ENCODE measurements at regions not wholly inside any gene's neighbourhood (a gene's known extent, or its start where the extent isn't known, plus 50 kb on each side); places are given as distances from the start of the nearest gene placed in this dataset.

GRCh38 chr3:166390303-166390702 is 553.1 kb upstream of the BCHE start:
- Histone ChIP-seq H3K36me3 (ENCODE audit: control insufficient read depth in 1 of 2, insufficient read depth in 2 of 2, low read length in 2 of 2) (no peaks in the 10 kb centered on the region), H3K9me3 (ENCODE audit: control insufficient read depth in 1 of 2, low read length in 2 of 2) (no peaks in the 10 kb centered on the region), H3K4me3 (ENCODE audit: low read depth in 1 of 2, low read length in 2 of 2) (no peak overlapping the region), H3K27me3 (ENCODE audit: low read depth, low read length) (no peaks in the 10 kb centered on the region), H3K27ac (ENCODE audit: low read length) (no peak overlapping the region), H3K4me1 (ENCODE audit: control insufficient read depth in 1 of 2, insufficient read depth in 2 of 2, low read length in 2 of 2) (no peaks in the 10 kb centered on the region)

DNA sequence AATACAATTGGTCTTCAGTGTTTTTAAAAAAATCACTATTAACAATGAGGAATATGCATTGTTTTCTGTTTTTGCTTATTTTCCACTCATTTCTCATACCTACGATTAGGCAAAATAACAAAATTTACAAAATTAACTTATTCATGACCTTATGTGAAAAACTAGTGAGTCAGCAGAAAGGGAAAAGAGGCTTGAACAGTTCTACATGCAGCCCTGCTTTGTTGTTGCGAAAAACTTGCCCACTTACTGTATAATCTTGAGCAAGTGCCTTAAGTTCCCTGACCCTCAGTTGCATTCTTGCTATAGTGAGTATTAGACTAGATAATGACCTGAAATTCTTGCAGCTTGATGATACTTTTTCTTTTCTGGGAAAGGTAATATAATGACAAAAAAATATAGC is 551.1 kb upstream of the BCHE start:
- H3K4me1 ChIP-seq (ENCODE audit: control insufficient read depth in 1 of 2, insufficient read depth in 2 of 2, low read length in 2 of 2), result no peaks in the 10 kb centered on the region
- no peaks in the 10 kb centered on the region for H3K27me3 ChIP-seq (ENCODE audit: low read depth, low read length)

GRCh38 chr3:166372571-166373106 is 535.4 kb upstream of the BCHE start:
- Histone ChIP-seq H3K4me3 (ENCODE audit: low read depth in 1 of 2, low read length in 2 of 2) (no peak overlapping the region), H3K27me3 (ENCODE audit: low read depth, low read length) (no peaks in the 10 kb centered on the region), H3K36me3 (ENCODE audit: control insufficient read depth in 1 of 2, insufficient read depth in 2 of 2, low read length in 2 of 2) (no peaks in the 10 kb centered on the region), H3K4me1 (ENCODE audit: control insufficient read depth in 1 of 2, insufficient read depth in 2 of 2, low read length in 2 of 2) (no peaks in the 10 kb centered on the region), H3K9me3 (ENCODE audit: control insufficient read depth in 1 of 2, low read length in 2 of 2) (peaks cover 0 to 12% of the 10 kb centered on the region in 2 donors), H3K27ac (ENCODE audit: low read length) (no peak overlapping the region)

More for the DNA sequence above, 551.1 kb upstream of the BCHE start:
- H3K9me3 ChIP-seq (ENCODE audit: control insufficient read depth in 1 of 2, low read length in 2 of 2), result no peaks in the 10 kb centered on the region
- no peaks in the 10 kb centered on the region for H3K36me3 ChIP-seq (ENCODE audit: control insufficient read depth in 1 of 2, insufficient read depth in 2 of 2, low read length in 2 of 2)
- H3K27ac ChIP-seq (ENCODE audit: low read length), result no peak overlapping the region
- H3K4me3 ChIP-seq (ENCODE audit: low read depth in 1 of 2, low read length in 2 of 2), result no peak overlapping the region

GRCh38 chr3:166367947-166368533 is 530.8 kb upstream of the BCHE start:
- Histone ChIP-seq H3K27ac (ENCODE audit: low read length) (no peak overlapping the region), H3K36me3 (ENCODE audit: control insufficient read depth in 1 of 2, insufficient read depth in 2 of 2, low read length in 2 of 2) (no peaks in the 10 kb centered on the region), H3K27me3 (ENCODE audit: low read depth, low read length) (no peaks in the 10 kb centered on the region), H3K9me3 (ENCODE audit: control insufficient read depth in 1 of 2, low read length in 2 of 2) (peaks cover 0 to 7% of the 10 kb centered on the region in 2 donors), H3K4me1 (ENCODE audit: control insufficient read depth in 1 of 2, insufficient read depth in 2 of 2, low read length in 2 of 2) (no peaks in the 10 kb centered on the region), H3K4me3 (ENCODE audit: low read depth in 1 of 2, low read length in 2 of 2) (no peak overlapping the region)

DNA sequence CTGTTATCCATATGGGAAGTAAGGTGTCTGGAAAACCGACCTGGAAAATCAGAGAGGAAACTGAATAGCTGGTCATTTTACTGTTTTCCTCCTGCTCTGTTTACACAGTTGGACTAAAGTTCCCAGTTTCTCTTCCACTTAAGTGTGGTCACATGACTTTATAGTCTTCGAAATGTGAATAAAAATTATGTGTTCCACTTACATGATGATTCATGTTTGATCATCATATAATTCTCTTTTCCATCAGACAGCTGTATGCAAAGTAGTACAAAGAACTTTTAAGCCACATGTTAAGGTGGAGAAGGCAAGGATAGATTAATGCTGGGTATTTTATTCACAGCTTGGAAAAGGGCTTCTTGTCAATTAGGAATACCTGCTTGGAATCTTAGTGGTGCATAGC is 525.5 kb upstream of the BCHE start:
- H3K9me3 ChIP-seq (ENCODE audit: control insufficient read depth in 1 of 2, low read length in 2 of 2), result no peaks in the 10 kb centered on the region
- H3K27ac ChIP-seq (ENCODE audit: low read length), result no peak overlapping the region
- no peak overlapping the region for H3K4me3 ChIP-seq (ENCODE audit: low read depth in 1 of 2, low read length in 2 of 2)
- H3K36me3 ChIP-seq (ENCODE audit: control insufficient read depth in 1 of 2, insufficient read depth in 2 of 2, low read length in 2 of 2), result no peaks in the 10 kb centered on the region
- H3K4me1 ChIP-seq (ENCODE audit: control insufficient read depth in 1 of 2, insufficient read depth in 2 of 2, low read length in 2 of 2), result no peaks in the 10 kb centered on the region
- no peaks in the 10 kb centered on the region for H3K27me3 ChIP-seq (ENCODE audit: low read depth, low read length)

- Histone ChIP-seq H3K4me1 (ENCODE audit: control insufficient read depth in 1 of 2, insufficient read depth in 2 of 2, low read length in 2 of 2) (no peaks in the 10 kb centered on the region), H3K9me3 (ENCODE audit: control insufficient read depth in 1 of 2, low read length in 2 of 2) (no peaks in the 10 kb centered on the region), H3K4me3 (ENCODE audit: low read depth in 1 of 2, low read length in 2 of 2) (no peak overlapping the region), H3K27ac (ENCODE audit: low read length) (no peak overlapping the region), H3K36me3 (ENCODE audit: control insufficient read depth in 1 of 2, insufficient read depth in 2 of 2, low read length in 2 of 2) (no peaks in the 10 kb centered on the region), H3K27me3 (ENCODE audit: low read depth, low read length) (no peaks in the 10 kb centered on the region)
These were observed 523.5 kb upstream of the BCHE start for GRCh38 chr3:166360720-166361119.

- Histone ChIP-seq H3K9me3 (ENCODE audit: control insufficient read depth in 1 of 2, low read length in 2 of 2) (peaks cover 0 to 7% of the 10 kb centered on the region in 2 donors), H3K27me3 (ENCODE audit: low read depth, low read length) (no peaks in the 10 kb centered on the region), H3K27ac (ENCODE audit: low read length) (no peak overlapping the region), H3K4me3 (ENCODE audit: low read depth in 1 of 2, low read length in 2 of 2) (no peak overlapping the region), H3K36me3 (ENCODE audit: control insufficient read depth in 1 of 2, insufficient read depth in 2 of 2, low read length in 2 of 2) (no peaks in the 10 kb centered on the region), H3K4me1 (ENCODE audit: control insufficient read depth in 1 of 2, insufficient read depth in 2 of 2, low read length in 2 of 2) (no peaks in the 10 kb centered on the region)
These were observed 514.2 kb upstream of the BCHE start for GRCh38 chr3:166351461-166351860.

GRCh38 chr3:166340604-166341266 is 503.5 kb upstream of the BCHE start:
- Histone ChIP-seq H3K27ac (ENCODE audit: low read length) (no peak overlapping the region), H3K4me3 (ENCODE audit: low read depth in 1 of 2, low read length in 2 of 2) (no peak overlapping the region), H3K4me1 (ENCODE audit: control insufficient read depth in 1 of 2, insufficient read depth in 2 of 2, low read length in 2 of 2) (no peaks in the 10 kb centered on the region), H3K27me3 (ENCODE audit: low read depth, low read length) (no peaks in the 10 kb centered on the region), H3K9me3 (ENCODE audit: control insufficient read depth in 1 of 2, low read length in 2 of 2) (no peaks in the 10 kb centered on the region), H3K36me3 (ENCODE audit: control insufficient read depth in 1 of 2, insufficient read depth in 2 of 2, low read length in 2 of 2) (no peaks in the 10 kb centered on the region)

GRCh38 chr3:166324401-166324800 is 487.2 kb upstream of the BCHE start:
- no peaks in the 10 kb centered on the region for H3K9me3 ChIP-seq (ENCODE audit: control insufficient read depth in 1 of 2, low read length in 2 of 2)
- H3K27me3 ChIP-seq (ENCODE audit: low read depth, low read length), result no peaks in the 10 kb centered on the region
- no peaks in the 10 kb centered on the region for H3K4me1 ChIP-seq (ENCODE audit: control insufficient read depth in 1 of 2, insufficient read depth in 2 of 2, low read length in 2 of 2)
- H3K36me3 ChIP-seq (ENCODE audit: control insufficient read depth in 1 of 2, insufficient read depth in 2 of 2, low read length in 2 of 2), result no peaks in the 10 kb centered on the region
- no peak overlapping the region for H3K27ac ChIP-seq (ENCODE audit: low read length)
- H3K4me3 ChIP-seq (ENCODE audit: low read depth in 1 of 2, low read length in 2 of 2), result no peak overlapping the region

DNA sequence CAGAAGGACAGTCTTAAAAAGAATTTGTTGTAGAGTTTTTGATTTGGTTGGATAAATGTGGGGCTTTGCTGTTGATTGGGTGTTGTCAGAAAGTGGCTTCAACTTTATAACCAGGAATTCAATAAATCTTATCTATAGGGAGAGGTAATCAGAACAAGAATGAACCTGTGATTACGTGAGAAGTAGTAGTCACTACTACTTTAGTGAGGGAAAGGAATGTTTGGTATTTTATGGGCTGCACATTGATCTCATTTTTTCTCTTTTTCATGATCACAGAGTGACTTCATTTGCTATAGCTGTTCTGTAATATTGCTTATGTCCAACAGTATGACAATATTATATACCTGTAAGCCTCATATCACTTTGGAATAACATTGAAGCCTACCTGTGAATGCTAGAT is 485.2 kb upstream of the BCHE start:
- no peaks in the 10 kb centered on the region for H3K36me3 ChIP-seq (ENCODE audit: control insufficient read depth in 1 of 2, insufficient read depth in 2 of 2, low read length in 2 of 2)
- H3K4me1 ChIP-seq (ENCODE audit: control insufficient read depth in 1 of 2, insufficient read depth in 2 of 2, low read length in 2 of 2), result no peaks in the 10 kb centered on the region
- H3K27ac ChIP-seq (ENCODE audit: low read length), result no peak overlapping the region
- no peak overlapping the region for H3K4me3 ChIP-seq (ENCODE audit: low read depth in 1 of 2, low read length in 2 of 2)
- no peaks in the 10 kb centered on the region for H3K27me3 ChIP-seq (ENCODE audit: low read depth, low read length)
- no peaks in the 10 kb centered on the region for H3K9me3 ChIP-seq (ENCODE audit: control insufficient read depth in 1 of 2, low read length in 2 of 2)

DNA sequence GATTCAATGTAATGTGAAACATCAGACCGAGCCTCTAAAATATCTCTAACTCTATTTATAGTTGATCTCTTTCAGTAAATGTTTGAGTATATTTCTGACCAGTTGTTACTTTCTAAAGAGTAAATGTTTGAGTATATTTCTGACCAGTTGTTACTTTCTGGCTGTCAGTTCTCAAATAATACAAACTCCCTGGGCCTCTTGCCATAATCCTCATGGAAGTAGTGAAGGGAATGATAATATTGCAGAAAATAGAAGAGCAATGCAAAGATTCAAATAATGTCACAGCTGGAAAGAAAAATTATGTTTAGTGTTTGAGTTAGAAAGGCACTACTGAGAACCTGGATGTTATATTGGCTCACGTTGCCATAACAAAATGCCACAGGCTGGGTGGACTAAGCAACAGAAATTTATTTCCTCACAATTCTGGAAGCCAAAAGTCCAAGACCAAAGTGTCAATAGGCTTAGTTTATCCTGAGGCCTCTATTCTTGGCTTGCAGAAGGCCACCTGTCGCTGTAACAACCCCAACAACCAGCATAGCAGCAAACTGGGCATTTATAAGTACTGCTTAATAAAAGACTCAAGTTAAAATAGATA is 470.6 kb upstream of the BCHE start:
- Histone ChIP-seq H3K36me3 (ENCODE audit: control insufficient read depth in 1 of 2, insufficient read depth in 2 of 2, low read length in 2 of 2) (no peaks in the 10 kb centered on the region), H3K4me3 (ENCODE audit: low read depth in 1 of 2, low read length in 2 of 2) (no peak overlapping the region), H3K4me1 (ENCODE audit: control insufficient read depth in 1 of 2, insufficient read depth in 2 of 2, low read length in 2 of 2) (peaks cover 0 to 11% of the 10 kb centered on the region in 2 donors), H3K27me3 (ENCODE audit: low read depth, low read length) (no peaks in the 10 kb centered on the region), H3K27ac (ENCODE audit: low read length) (no peak overlapping the region), H3K9me3 (ENCODE audit: control insufficient read depth in 1 of 2, low read length in 2 of 2) (no peaks in the 10 kb centered on the region)

All from muscle layer of duodenum (tissue), 2 donors.